VCaP (cell line): ENCODE measurements at regions not wholly inside any gene's neighbourhood (a gene's known extent, or its start where the extent isn't known, plus 50 kb on each side); places are given as distances from the start of the nearest gene placed in this dataset.
"Not testable (repeated sequence)": the region's sequence is repeated elsewhere in the genome, so short reads cannot be mapped to it uniquely, and the experiment has no call there.

Experiments
- H3K27ac ChIP-seq: fragments of 450-650 bp; 2 replicates; pipeline ENCODE4 v1.5.1; 2017
- TF ChIP-seq, protein P1 (sequence below): fragments of 450-650 bp; conservative IDR thresholded peaks from 2 replicates; pipeline ENCODE4 v1.5.1; 2017; ENCODE audit warnings: mild to moderate bottlenecking, moderate library complexity

DNA sequence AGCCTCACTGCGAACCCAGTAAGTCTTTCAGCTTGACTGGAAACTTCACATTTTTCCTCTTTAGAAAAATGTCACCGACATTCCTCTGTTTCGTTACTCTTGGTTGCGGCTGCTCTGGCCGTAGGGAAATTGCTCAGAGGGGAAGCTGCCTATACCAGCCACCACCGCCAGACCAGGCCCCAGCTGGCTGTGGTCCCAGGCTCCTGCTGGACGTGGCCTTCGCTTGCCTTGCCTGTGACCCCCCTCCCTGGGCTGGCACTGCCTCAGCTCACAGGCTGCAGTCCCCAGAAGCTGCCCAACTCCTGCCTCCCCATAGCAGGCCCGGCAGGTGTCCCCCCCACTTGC lies 197.8 kb downstream of the MN1 start:
- TF ChIP-seq, protein P1, sequence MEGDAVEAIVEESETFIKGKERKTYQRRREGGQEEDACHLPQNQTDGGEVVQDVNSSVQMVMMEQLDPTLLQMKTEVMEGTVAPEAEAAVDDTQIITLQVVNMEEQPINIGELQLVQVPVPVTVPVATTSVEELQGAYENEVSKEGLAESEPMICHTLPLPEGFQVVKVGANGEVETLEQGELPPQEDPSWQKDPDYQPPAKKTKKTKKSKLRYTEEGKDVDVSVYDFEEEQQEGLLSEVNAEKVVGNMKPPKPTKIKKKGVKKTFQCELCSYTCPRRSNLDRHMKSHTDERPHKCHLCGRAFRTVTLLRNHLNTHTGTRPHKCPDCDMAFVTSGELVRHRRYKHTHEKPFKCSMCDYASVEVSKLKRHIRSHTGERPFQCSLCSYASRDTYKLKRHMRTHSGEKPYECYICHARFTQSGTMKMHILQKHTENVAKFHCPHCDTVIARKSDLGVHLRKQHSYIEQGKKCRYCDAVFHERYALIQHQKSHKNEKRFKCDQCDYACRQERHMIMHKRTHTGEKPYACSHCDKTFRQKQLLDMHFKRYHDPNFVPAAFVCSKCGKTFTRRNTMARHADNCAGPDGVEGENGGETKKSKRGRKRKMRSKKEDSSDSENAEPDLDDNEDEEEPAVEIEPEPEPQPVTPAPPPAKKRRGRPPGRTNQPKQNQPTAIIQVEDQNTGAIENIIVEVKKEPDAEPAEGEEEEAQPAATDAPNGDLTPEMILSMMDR, result no peak
- H3K27ac ChIP-seq, result no peak overlapping the region

DNA sequence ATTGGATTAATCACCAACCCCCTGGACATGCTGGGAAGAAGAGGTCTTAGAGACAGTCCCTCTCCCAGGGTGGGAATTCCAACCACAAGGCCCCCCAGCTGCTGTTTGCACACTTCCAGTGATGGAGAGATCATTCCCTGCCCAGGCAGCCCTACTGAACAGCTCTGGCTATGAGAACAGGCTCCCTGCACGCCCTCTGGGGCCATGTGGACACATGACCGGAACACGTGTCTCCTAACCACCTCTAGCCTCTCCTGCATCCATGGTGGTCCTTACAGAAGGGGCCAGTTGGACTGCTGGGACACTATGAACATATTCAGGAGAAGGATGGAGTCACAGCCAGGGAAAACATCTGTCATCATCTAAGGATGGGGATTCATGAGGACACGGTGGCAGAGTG lies 196.2 kb downstream of the MN1 start:
- TF ChIP-seq, protein P1, result no peak

DNA sequence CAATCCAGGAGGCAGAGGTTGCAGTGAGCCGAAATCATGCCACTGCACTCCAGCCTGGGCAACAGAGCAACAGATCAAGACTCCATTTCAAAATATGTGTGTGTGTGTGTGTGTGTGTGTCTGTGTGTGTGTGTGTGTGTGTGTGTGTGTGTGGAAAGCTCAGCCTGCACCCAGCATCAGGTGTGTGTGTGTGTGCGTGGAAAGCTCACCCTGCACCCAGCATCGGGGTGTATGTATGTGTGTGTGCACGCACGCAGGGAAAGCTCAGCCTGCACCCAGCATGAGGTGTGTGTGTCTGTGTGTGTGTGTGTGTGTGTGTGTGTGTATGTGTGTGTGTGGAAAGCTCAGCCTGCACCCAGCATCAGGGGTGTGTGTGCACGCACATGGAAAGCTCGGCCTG lies 193.8 kb downstream of the MN1 start:
- H3K27ac ChIP-seq, result not testable (repeated sequence)

More for the DNA sequence above, 196.2 kb downstream of the MN1 start:
- H3K27ac ChIP-seq, result no peak overlapping the region

DNA sequence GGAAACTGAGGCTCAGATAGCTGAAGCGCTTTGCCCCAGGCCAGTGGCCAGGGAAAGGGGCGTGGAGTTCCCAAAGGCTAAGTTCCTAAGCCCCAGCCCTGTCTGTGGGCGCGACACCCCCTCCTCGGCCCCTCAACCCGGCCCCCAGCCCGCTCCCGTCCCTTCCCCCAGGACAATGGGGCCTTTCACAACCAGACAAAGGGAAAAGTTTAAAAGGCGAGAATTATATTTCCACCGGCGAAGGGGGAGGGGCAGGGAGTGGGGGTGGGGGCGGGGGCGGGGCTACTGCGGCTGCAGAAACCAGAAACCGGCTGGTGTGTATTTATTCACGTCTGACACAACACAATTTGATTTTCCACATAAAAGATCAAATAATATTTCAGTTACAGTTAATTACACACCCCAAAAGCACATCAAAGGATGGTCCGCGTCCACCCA lies 192.1 kb downstream of the MN1 start:
- no peak overlapping the region for H3K27ac ChIP-seq

DNA sequence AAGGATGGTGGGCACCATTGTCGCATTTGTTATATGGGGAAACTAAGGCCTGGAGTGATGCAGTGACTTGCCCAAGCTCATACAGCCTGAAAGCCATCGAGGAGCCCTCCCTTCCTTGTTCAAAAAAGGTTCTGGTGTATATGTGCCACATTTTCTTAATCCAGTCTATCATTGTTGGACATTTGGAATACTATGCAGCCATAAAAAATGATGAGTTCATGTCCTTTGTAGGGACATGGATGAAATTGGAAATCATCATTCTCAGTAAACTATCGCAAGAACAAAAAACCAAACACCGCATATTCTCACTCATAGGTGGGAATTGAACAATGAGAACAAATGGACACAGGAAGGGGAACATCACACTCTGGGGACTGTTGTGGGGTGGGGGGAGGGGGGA lies 191.4 kb downstream of the MN1 start:
- not testable (repeated sequence) for H3K27ac ChIP-seq

More for the DNA sequence above, 192.1 kb downstream of the MN1 start:
- TF ChIP-seq, protein P1, result no peak

DNA sequence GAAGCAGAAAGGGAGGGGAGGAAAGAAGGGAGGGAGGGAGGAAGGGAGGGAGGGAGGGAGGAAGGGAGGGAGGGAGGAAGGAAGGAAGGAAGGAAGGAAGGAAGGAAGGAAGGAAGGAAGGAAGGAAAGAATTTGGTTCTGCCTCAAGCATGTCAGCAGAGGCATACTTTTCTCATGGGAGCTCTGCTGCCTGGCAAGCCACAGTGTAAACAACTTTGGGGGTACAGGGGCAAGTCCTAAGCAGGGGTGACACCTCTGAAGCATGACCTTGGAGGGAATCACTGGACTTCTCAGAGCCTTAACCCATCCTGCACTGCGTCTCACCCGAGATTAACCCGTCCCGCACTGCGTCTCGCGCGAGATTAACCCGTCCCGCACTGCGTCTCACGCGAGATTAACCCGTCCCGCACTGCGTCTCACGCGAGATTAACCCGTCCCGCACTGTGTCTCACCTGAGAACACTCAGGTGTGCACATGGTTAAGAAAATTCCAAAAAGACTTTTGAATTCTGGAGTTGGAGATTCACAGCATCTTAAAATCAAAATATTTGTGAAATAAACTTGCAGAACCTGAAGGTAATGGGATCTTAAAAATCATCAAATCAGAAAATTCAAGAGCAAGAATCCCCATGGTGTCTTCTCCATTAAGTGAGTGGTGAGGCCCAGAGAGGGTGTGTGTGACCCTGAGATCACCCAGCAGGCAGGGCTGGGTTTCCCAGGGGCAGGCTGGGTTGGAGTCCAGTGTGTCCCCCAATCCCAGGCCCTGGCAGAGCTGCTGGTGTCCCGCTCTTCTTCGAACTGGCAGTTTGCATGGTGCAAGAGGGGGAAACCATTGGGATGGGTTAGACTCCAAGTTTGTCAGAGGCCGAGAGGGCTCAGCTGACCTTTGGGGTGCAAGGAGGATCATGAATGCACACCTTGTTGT lies 190.4 kb downstream of the MN1 start:
- TF ChIP-seq, protein P1, result no peak
- no peak overlapping the region for H3K27ac ChIP-seq

DNA sequence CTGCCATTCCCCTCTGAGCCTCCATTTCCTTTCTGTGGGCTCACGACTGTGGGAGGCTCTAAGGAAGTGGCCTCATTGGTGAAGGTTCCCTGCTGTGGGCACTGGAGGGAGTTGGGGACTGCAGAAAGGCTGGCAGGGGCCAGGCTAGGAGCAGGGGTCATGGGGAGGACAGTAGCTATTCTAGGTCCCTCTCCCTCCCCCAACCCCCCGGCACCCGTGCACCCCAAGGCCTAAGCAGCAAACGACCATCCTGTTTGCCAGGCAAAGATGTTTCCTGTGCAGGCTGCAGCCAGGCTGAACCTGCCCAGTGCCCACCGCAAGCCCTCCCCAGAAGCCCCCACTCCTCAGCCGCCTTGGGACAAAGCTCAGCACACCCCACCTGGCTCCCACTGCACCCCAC lies 189.4 kb downstream of the MN1 start:
- no peak overlapping the region for H3K27ac ChIP-seq
- TF ChIP-seq, protein P1, result no peak

DNA sequence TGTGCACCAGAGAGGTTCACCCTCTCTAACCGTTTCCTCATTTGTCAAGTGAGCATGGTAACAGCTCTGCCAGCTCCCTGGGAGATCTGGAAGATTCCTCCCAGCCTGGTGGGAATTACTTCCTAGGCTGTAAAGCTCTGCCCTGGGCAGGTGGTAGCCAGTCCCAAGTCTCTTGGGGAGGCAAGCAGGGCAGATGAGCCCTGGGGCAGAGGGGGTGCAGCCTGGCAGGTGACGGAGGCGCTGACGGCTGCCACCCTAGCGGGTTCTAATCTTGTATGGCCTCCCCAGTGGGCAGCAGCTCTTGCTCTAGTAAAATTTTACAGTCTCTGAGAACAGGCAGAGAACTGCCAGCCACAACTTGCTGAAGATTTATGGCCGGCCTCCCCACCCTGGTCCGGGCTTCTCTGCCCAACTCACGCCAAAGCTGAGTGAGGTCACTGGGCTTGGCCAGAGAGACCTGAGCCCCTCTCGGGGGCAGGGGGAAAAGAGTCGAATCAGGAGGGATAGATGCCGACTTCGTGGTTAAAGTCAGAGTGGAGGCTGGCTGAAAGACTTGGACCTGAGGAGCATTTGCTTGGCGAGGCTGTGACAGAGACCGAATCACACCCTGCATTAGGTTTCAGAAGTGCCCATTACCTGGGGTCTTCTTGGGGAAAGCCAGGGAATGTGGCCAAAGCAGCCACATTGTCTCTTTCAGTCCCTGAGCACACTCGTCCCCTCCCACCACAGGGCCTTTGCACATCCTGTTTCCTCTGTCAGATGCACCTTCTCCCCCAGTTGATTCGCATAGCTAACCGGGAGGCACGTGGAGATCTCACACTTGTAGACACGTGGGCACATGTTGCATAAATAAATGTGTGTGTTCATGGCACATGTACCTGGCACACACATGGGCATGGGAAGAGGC lies 188.2 kb downstream of the MN1 start:
- H3K27ac ChIP-seq, result no peak overlapping the region
- TF ChIP-seq, protein P1, result no peak
